Left ventricle myocardium inferior (tissue), 1 donor: ENCODE measurements at regions not wholly inside any gene's neighbourhood (a gene's known extent, or its start where the extent isn't known, plus 50 kb on each side); places are given as distances from the start of the nearest gene placed in this dataset.

Experiments used
- DNase-seq: peaks from one replicate; pipeline ENCODE4 v3.0.0-alpha.2; 2020
- H3K27ac ChIP-seq: fragments of 200-600 bp; replicated peaks from 2 replicates; pipeline ENCODE4 v1.8.0; 2021
- H3K27me3 ChIP-seq: fragments of 200-600 bp; 2 replicates; pipeline ENCODE4 v1.8.0; 2021; ENCODE audit warnings: low read depth
- H3K36me3 ChIP-seq: fragments of 200-600 bp; 2 replicates; pipeline ENCODE4 v1.8.0; 2021
- H3K4me1 ChIP-seq: fragments of 200-600 bp; 2 replicates; pipeline ENCODE4 v1.8.0; 2021
- H3K4me3 ChIP-seq: fragments of 200-600 bp; 2 replicates; pipeline ENCODE4 v1.8.0; 2021; ENCODE audit warnings: mild to moderate bottlenecking, moderate library complexity
- H3K9me3 ChIP-seq: fragments of 200-600 bp; replicated peaks from 2 replicates; pipeline ENCODE4 v1.8.0; 2021
- intact Hi-C: fragments of 100-400 bp; cut with micrococcal nuclease; formaldehyde crosslinking; loops from one replicate; pipeline ENCODE4 v1.11.0; 2022
- TF ChIP-seq, protein P1 (sequence below): fragments of 200-600 bp; IDR thresholded peaks from 2 replicates; pipeline ENCODE4 v1.8.0; 2021; ENCODE audit warnings: antibody characterized with exemption, mild to moderate bottlenecking, borderline replicate concordance
- donor health status: DM: no; HTN: yes; CAD: no; lungs with severe emphysema.

DNA sequence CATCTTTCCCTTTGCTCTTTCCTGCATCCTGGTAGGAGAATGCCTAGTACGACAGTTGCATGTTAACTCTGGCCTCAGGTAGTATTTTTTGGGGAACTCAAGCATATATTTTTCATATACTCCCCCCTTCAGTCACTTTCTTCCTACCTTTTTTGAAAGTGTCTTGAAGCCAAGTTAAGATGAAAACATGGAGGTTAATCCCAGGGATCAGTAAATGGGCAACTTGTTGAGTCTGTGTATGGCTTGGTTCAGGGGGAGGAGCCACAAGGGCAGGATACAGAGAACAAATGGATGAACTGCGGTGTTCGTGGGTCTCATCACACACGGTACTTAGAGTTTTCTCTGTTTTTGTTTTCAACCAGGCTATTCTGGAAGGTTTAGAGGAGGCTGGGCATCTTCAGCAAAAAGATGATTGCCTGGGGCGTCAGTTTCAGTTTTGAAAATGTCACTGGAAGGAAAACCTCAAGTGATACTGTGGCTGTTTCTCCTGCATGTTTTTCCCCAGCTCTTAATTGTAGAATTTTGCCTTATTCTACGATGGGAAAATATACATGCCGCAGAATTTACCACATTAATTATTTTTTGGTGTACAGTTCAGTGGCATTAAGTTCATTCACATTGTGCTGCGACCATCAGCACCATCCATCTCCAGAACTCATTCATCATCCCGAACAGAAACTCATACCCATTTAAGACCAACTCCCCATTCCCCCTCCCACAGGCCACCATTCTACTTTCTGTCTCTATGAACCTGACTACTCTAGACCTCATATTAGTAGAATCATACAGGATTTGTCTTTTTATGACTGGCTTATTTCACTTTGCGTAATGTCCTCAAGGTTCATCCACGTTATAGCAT lies 71.5 kb downstream of the MAP10 start:
- no peaks in the 10 kb centered on the region for H3K36me3 ChIP-seq
- no peak for DNase-seq
- no peak overlapping the region for H3K27ac ChIP-seq
- H3K4me3 ChIP-seq, result no peak overlapping the region
- H3K27me3 ChIP-seq, result no peaks in the 10 kb centered on the region
- no peaks in the 10 kb centered on the region for H3K9me3 ChIP-seq
- intact Hi-C loops, result no loop called here
- TF ChIP-seq, protein P1, sequence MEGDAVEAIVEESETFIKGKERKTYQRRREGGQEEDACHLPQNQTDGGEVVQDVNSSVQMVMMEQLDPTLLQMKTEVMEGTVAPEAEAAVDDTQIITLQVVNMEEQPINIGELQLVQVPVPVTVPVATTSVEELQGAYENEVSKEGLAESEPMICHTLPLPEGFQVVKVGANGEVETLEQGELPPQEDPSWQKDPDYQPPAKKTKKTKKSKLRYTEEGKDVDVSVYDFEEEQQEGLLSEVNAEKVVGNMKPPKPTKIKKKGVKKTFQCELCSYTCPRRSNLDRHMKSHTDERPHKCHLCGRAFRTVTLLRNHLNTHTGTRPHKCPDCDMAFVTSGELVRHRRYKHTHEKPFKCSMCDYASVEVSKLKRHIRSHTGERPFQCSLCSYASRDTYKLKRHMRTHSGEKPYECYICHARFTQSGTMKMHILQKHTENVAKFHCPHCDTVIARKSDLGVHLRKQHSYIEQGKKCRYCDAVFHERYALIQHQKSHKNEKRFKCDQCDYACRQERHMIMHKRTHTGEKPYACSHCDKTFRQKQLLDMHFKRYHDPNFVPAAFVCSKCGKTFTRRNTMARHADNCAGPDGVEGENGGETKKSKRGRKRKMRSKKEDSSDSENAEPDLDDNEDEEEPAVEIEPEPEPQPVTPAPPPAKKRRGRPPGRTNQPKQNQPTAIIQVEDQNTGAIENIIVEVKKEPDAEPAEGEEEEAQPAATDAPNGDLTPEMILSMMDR, result no peak
- H3K4me1 ChIP-seq, result no peaks in the 10 kb centered on the region

DNA sequence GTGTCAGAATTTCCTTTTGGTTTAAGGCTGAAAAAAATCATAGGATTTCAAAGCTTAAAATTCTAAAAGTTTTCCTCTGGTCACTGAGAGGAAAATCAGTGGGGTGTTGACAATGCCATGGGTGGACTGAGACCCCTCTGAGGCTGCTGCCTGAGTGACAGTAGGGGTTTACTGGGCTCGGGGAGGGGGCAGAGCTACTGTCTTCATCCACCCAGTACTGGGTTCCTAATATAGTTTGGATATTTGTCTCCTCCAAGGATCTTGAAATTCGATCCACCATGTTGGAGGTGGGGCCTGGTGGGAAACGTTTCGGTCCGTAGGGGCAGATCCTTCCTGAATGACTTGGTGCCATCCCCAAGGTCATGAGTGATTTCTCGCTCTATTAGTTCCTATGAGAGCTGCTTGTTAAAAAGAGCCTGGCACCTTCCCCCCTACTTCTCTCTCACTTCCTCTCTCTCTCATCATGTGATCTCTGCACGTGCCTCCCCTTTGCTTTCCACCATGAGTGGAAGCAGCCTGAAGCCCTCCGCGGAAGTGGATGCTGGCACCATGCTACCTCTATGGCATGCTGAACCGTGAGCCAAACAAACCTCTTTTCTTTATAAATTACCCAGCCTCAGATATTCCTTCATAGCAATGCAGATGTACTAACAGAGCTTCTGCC lies 72.3 kb downstream of the MAP10 start:
- no peaks in the 10 kb centered on the region for H3K27me3 ChIP-seq
- intact Hi-C loops, result no loop called here
- TF ChIP-seq, protein P1, result no peak
- no peak overlapping the region for H3K4me3 ChIP-seq
- H3K9me3 ChIP-seq, result no peaks in the 10 kb centered on the region
- H3K36me3 ChIP-seq, result no peaks in the 10 kb centered on the region
- H3K4me1 ChIP-seq, result no peaks in the 10 kb centered on the region
- no peak for DNase-seq
- H3K27ac ChIP-seq, result no peak overlapping the region

DNA sequence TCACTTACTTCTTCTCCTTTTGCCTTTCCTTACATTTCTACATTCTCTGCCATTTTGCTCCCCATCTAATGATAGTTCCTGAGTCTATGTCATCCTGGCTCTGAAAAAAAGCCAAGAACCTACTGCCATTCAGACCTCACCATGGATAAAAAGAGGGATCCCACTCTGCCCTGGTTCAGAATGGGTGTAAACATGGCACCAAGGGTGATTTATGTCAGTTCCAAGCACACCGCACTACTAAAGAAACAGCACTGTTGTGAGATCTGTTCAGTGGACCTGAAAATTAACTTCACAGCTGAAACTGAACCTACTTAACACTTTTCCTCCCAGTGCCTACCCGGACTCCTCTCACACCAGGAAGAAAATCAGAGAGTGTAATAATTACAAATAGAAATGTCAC lies 72.3 kb upstream of the NTPCR start:
- Histone ChIP-seq H3K4me3 (no peak overlapping the region), H3K27me3 (no peaks in the 10 kb centered on the region), H3K9me3 (no peaks in the 10 kb centered on the region), H3K27ac (no peak overlapping the region), H3K4me1 (no peaks in the 10 kb centered on the region), H3K36me3 (no peaks in the 10 kb centered on the region)
- no peak for DNase-seq
- TF ChIP-seq, protein P1, result no peak
- intact Hi-C loops, result no loop called here

DNA sequence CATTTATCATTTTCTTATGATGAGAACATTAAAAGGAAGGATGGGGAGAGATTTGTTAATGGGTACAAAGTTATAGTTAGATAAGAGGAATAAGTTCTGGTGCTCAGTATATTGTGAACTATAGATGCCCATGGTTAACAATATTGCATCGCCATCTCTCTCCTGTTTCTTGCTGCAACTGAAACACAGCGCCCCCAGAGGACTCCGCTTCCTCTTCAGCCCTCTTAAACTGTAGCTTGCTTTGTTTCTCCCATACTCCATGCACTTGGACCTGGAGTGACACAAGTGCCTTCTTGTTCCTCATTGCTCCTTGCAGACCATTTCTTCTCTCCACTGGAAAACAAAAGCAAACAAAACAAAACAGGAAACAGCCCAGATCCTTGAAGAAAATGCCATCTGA lies 70.1 kb upstream of the NTPCR start:
- no peak for DNase-seq

DNA sequence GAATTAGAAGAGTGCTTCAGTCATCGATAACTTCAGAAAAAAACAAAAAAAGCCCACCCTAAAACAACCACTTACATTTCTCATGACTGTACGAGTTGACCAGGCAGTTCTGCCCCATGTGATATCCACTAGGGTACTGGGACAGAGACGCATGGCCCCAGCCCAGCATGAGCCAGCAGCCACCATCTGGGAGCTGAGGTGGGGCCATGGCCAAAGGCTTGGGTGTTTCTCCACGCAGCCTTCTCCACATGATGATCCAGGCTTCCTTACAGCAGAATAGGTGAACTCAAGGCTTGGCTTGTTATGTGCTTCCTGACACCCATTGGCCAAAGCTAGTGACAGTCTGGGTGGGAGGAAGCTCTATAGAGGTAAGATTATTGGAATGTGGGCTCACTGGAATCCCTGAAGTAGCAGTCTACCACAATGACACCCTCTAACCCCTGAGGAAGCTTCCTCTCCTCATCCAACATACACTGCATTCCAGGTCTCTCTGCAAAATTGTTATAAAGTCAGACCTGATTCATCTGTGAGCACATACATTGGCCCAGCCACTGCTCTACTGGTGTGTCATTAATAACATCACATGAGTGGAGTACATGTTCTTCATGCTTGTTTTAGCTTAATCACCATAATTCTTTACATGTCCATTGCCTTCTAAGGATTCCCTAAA lies 66.3 kb upstream of the NTPCR start:
- Histone ChIP-seq H3K27me3 (no peaks in the 10 kb centered on the region), H3K36me3 (no peaks in the 10 kb centered on the region), H3K4me3 (no peak overlapping the region), H3K9me3 (no peaks in the 10 kb centered on the region), H3K27ac (no peak overlapping the region), H3K4me1 (no peaks in the 10 kb centered on the region)
- TF ChIP-seq, protein P1, result no peak
- intact Hi-C loops, result no loop called here
- DNase-seq, result no peak

More for the DNA sequence above, 70.1 kb upstream of the NTPCR start:
- Histone ChIP-seq H3K9me3 (no peaks in the 10 kb centered on the region), H3K27me3 (no peaks in the 10 kb centered on the region), H3K4me3 (no peak overlapping the region), H3K36me3 (no peaks in the 10 kb centered on the region), H3K4me1 (no peaks in the 10 kb centered on the region), H3K27ac (no peak overlapping the region)
- intact Hi-C loops, result no loop called here
- TF ChIP-seq, protein P1, result peak; percentile 65
